Thyroid gland (tissue), 4 donors: ENCODE measurements at regions not wholly inside any gene's neighbourhood (a gene's known extent, or its start where the extent isn't known, plus 50 kb on each side); places are given as distances from the start of the nearest gene placed in this dataset.

Experiments
- DNase-seq, 2 donors: peaks; one replicate each; pipeline ENCODE4 v3.0.0-alpha.2; 2019
- H3K27ac ChIP-seq, 3 donors: fragments of 200-600 bp; sonication (generic); 1 replicate in 2 of 3; 2 replicates in 1 of 3; pipeline ENCODE4 v1.5.1; 2016 to 2019; ENCODE audit warnings: mild to moderate bottlenecking in 1 of 3, moderate library complexity in 1 of 3
- H3K27me3 ChIP-seq: fragments of 200-600 bp; sonication (generic); one replicate; pipeline ENCODE4 v1.5.1; 2019
- H3K36me3 ChIP-seq, 2 donors: fragments of 200-600 bp; sonication (generic); one replicate each; pipeline ENCODE4 v1.5.1; 2016 to 2019
- H3K4me1 ChIP-seq, 2 donors: fragments of 200-600 bp; sonication (generic); one replicate each; pipeline ENCODE4 v1.5.1; 2017 to 2019
- H3K4me3 ChIP-seq, 3 donors: fragments of 200-600 bp; sonication (generic); replicated peaks in 1 of 3; 1 replicate in 2 of 3; 2 replicates in 1 of 3; pipeline ENCODE4 v1.5.1; 2016; ENCODE audit warnings: mild to moderate bottlenecking in 1 of 3
- H3K9me3 ChIP-seq: fragments of 200-600 bp; sonication (generic); one replicate; pipeline ENCODE4 v1.5.1; 2017
- CTCF ChIP-seq, 6 experiments: fragments of 200-600 bp in 3 of 6; fragments of 450-650 bp in 3 of 6; sonication (generic) in 3 of 6; IDR thresholded peaks; one replicate each; pipeline ENCODE4 v1.5.1; 2016 to 2019; ENCODE audit warnings: antibody characterized with exemption in 6 of 6, mild to moderate bottlenecking in 2 of 6, inconsistent platforms in 1 of 6, moderate library complexity in 1 of 6
- POLR2A ChIP-seq, 2 donors: fragments of 450-650 bp; IDR thresholded peaks; one replicate each; pipeline ENCODE4 v1.6.1; 2017; ENCODE audit warnings: antibody characterized with exemption in 2 of 2, mild to moderate bottlenecking in 2 of 2, moderate library complexity in 1 of 2
- WGBS, 2 donors: methylation state at CpG; one replicate each; pipeline ENCODE4 v1.1.5; 2017; 5-methylcytosine and 5-hydroxymethylcytosine counted together
- intact Hi-C: fragments of 100-400 bp; cut with DNase I; formaldehyde crosslinking; loops from one replicate; pipeline ENCODE4 v1.15.1; 2023

DNA sequence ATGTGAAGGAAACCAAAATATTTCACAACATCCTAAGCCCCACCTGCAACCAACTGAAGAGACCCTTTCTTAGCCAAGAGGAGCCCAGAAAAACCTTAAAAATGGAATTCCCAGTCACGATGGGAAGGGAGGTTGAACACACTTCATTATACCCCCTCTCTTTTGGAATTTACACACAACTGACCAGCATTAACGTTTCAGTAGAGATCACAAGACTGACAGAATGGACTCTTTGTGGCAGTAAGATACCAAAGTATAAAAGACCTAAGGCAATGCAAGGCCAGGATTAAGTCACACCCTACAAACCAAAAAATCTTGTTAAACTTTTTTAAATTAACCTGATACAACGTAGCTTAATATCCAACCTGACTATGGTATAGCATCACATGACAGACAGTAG, 190.9 kb downstream of the OTOR start:
- H3K4me3 ChIP-seq: no peak overlapping the region
- TF ChIP-seq POLR2A (IDR thresholded peaks at IDR 0.05) (no peak), CTCF (IDR thresholded peaks at IDR 0.05) (no peak)

DNA sequence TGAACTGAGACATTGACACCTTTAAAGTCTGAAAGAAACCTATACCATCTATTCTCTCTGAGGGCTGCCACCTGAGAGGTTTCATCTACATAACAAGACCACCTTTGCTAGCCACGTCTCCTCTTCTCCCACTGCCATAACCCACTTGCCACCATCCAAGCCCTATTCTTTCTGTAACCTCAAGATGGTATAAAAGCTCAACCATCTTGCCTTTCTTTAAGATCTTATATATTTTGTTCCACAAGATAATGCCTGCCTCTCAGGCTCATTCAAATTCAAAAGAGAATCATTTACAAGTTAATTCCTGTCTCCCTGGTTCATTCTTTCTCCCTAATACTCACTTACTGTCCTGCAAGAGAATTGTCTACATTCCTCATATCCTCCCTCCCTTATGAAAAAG, 192.5 kb downstream of the OTOR start:
- no peaks in the 10 kb centered on the region for H3K9me3 ChIP-seq
- H3K27me3 ChIP-seq: no peaks in the 10 kb centered on the region
- no peaks in the 10 kb centered on the region for H3K36me3 ChIP-seq
- intact Hi-C loops: no loop called here
- DNase-seq: no peak
- peaks cover 0 to 1% of the 10 kb centered on the region in 2 donors for H3K4me1 ChIP-seq
- 78 to 91% methylated on average over 1 of the region's 1 CpG for WGBS, 2 donors
- TF ChIP-seq CTCF (IDR thresholded peaks at IDR 0.05) (no peak), POLR2A (IDR thresholded peaks at IDR 0.05) (no peak)
- no peak overlapping the region for H3K4me3 ChIP-seq
- H3K27ac ChIP-seq: no peak overlapping the region

More for the DNA sequence above, 190.9 kb downstream of the OTOR start:
- DNase-seq: no peak
- WGBS, 2 donors: 54 to 56% methylated on average over 3 of the region's 3 CpGs
- no peaks in the 10 kb centered on the region for H3K9me3 ChIP-seq
- no peaks in the 10 kb centered on the region for H3K4me1 ChIP-seq
- H3K27ac ChIP-seq: no peak overlapping the region
- H3K27me3 ChIP-seq: no peaks in the 10 kb centered on the region
- no peaks in the 10 kb centered on the region for H3K36me3 ChIP-seq
- intact Hi-C loops: no loop called here

DNA sequence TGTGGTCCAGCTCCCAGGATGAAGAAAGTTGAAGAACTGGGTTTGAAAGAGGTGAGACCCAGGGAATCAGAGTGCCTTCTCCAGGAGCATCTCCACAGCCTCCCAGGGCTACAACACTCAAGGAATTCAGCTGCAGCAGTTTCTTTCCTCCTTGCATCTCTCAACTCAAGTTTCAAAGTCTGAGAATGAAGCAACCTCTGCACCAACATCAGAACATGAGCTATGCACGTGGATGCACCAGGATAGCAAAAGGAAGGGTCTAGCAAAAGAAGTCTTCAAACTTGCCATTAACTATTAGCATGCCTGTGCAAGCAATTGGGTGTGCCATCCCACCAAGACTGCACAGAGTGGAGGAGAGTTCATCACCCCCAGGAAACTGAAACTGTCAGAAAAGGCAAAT, 193.9 kb downstream of the OTOR start:
- intact Hi-C loops: no loop called here
- Histone ChIP-seq H3K4me1 (peaks cover 10 to 14% of the 10 kb centered on the region in 2 donors), H3K4me3 (no peak overlapping the region), H3K9me3 (no peaks in the 10 kb centered on the region), H3K27ac (no peak overlapping the region), H3K27me3 (no peaks in the 10 kb centered on the region), H3K36me3 (no peaks in the 10 kb centered on the region)
- DNase-seq: no peak
- no peak for TF ChIP-seq POLR2A (IDR thresholded peaks at IDR 0.05)
- TF ChIP-seq CTCF (IDR thresholded peaks at IDR 0.05): no peak
- 69 to 81% methylated on average over 1 of the region's 1 CpG for WGBS, 2 donors

- intact Hi-C loops: no loop called here
- TF ChIP-seq POLR2A (IDR thresholded peaks at IDR 0.05): no peak
- no peak for TF ChIP-seq CTCF (IDR thresholded peaks at IDR 0.05)
- WGBS, 2 donors: 62 to 63% methylated on average over 2 of the region's 2 CpGs
- Histone ChIP-seq H3K4me1 (peaks cover 10 to 14% of the 10 kb centered on the region in 2 donors), H3K36me3 (no peaks in the 10 kb centered on the region), H3K9me3 (no peaks in the 10 kb centered on the region), H3K27ac (no peak overlapping the region), H3K4me3 (no peak overlapping the region), H3K27me3 (no peaks in the 10 kb centered on the region)
- peak in 1 of 2 donors; percentile 6 for DNase-seq
Measured at GRCh38 chr20:16942756-16943155, 194.6 kb downstream of the OTOR start.

GRCh38 chr20:16944745-16945144, 196.6 kb downstream of the OTOR start:
- H3K9me3 ChIP-seq: no peaks in the 10 kb centered on the region
- peaks cover 10 to 14% of the 10 kb centered on the region in 2 donors for H3K4me1 ChIP-seq
- intact Hi-C loops: no loop called here
- H3K27me3 ChIP-seq: no peaks in the 10 kb centered on the region
- no peak overlapping the region for H3K4me3 ChIP-seq
- TF ChIP-seq POLR2A (IDR thresholded peaks at IDR 0.05) (no peak), CTCF (IDR thresholded peaks at IDR 0.05) (no peak)
- no peak for DNase-seq
- no peaks in the 10 kb centered on the region for H3K36me3 ChIP-seq
- H3K27ac ChIP-seq: no peak overlapping the region
- WGBS, 2 donors: 64 to 66% methylated on average over 2 of the region's 2 CpGs
